ENCODE measurements at regions not wholly inside any gene's neighbourhood (a gene's known extent, or its start where the extent isn't known, plus 50 kb on each side); places are given as distances from the start of the nearest gene placed in this dataset.

- no peaks in the 10 kb centered on the region for H3K36me3 ChIP-seq (ENCODE audit: insufficient read depth, low read length)
- H3K9me3 ChIP-seq (ENCODE audit: low read length), result no peaks in the 10 kb centered on the region
- H3K27ac ChIP-seq (ENCODE audit: low read depth, low read length, poor library complexity, severe bottlenecking), result no peak overlapping the region
- H3K4me3 ChIP-seq (ENCODE audit: low read depth, low read length, poor library complexity, severe bottlenecking), result no peak overlapping the region
- ChIA-PET POLR2A (no interaction called here), CTCF (ENCODE audit: unreplicated experiment) (no interaction called here)
- no peaks in the 10 kb centered on the region for H4K20me1 ChIP-seq (ENCODE audit: insufficient read depth, low read length)
- no peaks in the 10 kb centered on the region for H3K4me1 ChIP-seq (ENCODE audit: insufficient read depth, low read length, poor library complexity, severe bottlenecking)
- no peak overlapping the region for H2AFZ ChIP-seq (ENCODE audit: low read length)
- intact Hi-C loops (cut with micrococcal nuclease; ENCODE audit: unreplicated experiment), result no loop called here
- H3K79me2 ChIP-seq (ENCODE audit: insufficient read depth, low read depth, low read length), result no peaks in the 10 kb centered on the region
- H3K4me2 ChIP-seq (ENCODE audit: low read length), result no peak overlapping the region
- no peak for DNase-seq (ENCODE audit: low spot score)
- BruUV-seq (replicated peaks), result no TSS peak
- no peak for TF ChIP-seq CTCF (conservative IDR thresholded peaks at IDR 0.05; ENCODE audit: low read length)
- no peak for TF ChIP-seq EZH2phosphoT487 (IDR thresholded peaks at IDR 0.05; ENCODE audit: borderline replicate concordance, low read depth, low read length)
- H3K9me2 ChIP-seq (ENCODE audit: insufficient read depth, low read length), result no peaks in the 10 kb centered on the region
Observed at GRCh38 chr10:100624298-100624697, 88.6 kb downstream of the HIF1AN start.

- H3K36me3 ChIP-seq (ENCODE audit: insufficient read depth, low read length), result no peaks in the 10 kb centered on the region
- no peak overlapping the region for H2AFZ ChIP-seq (ENCODE audit: low read length)
- no peak overlapping the region for H3K4me2 ChIP-seq (ENCODE audit: low read length)
- CTCF ChIA-PET (ENCODE audit: unreplicated experiment), result no interaction called here
- H3K9me2 ChIP-seq (ENCODE audit: insufficient read depth, low read length), result no peaks in the 10 kb centered on the region
- no peak overlapping the region for H3K27ac ChIP-seq (ENCODE audit: low read depth, low read length, poor library complexity, severe bottlenecking)
- POLR2A ChIA-PET, result no interaction called here
- no peak overlapping the region for H3K4me3 ChIP-seq (ENCODE audit: low read depth, low read length, poor library complexity, severe bottlenecking)
- no peaks in the 10 kb centered on the region for H3K79me2 ChIP-seq (ENCODE audit: insufficient read depth, low read depth, low read length)
- no peaks in the 10 kb centered on the region for H4K20me1 ChIP-seq (ENCODE audit: insufficient read depth, low read length)
- H3K4me1 ChIP-seq (ENCODE audit: insufficient read depth, low read length, poor library complexity, severe bottlenecking), result no peaks in the 10 kb centered on the region
- H3K9me3 ChIP-seq (ENCODE audit: low read length), result no peaks in the 10 kb centered on the region
- no peak for TF ChIP-seq CTCF (conservative IDR thresholded peaks at IDR 0.05; ENCODE audit: low read length)
- no peak for TF ChIP-seq EZH2phosphoT487 (IDR thresholded peaks at IDR 0.05; ENCODE audit: borderline replicate concordance, low read depth, low read length)
- no peak for DNase-seq (ENCODE audit: low spot score)
- intact Hi-C loops (cut with micrococcal nuclease; ENCODE audit: unreplicated experiment), result no loop called here
- no TSS peak for BruUV-seq (replicated peaks)
Observed at GRCh38 chr10:100625816-100626215, 90.1 kb downstream of the HIF1AN start.

GRCh38 chr10:100628061-100628460, 92.3 kb downstream of the HIF1AN start:
- no peak overlapping the region for H2AFZ ChIP-seq (ENCODE audit: low read length)
- no peak for TF ChIP-seq EZH2phosphoT487 (IDR thresholded peaks at IDR 0.05; ENCODE audit: borderline replicate concordance, low read depth, low read length)
- TF ChIP-seq CTCF (conservative IDR thresholded peaks at IDR 0.05; ENCODE audit: low read length), result no peak
- H3K4me1 ChIP-seq (ENCODE audit: insufficient read depth, low read length, poor library complexity, severe bottlenecking), result no peaks in the 10 kb centered on the region
- POLR2A ChIA-PET, result no interaction called here
- no TSS peak for BruUV-seq (replicated peaks)
- H3K4me2 ChIP-seq (ENCODE audit: low read length), result no peak overlapping the region
- no peaks in the 10 kb centered on the region for H3K36me3 ChIP-seq (ENCODE audit: insufficient read depth, low read length)
- no peaks in the 10 kb centered on the region for H3K79me2 ChIP-seq (ENCODE audit: insufficient read depth, low read depth, low read length)
- intact Hi-C loops (cut with micrococcal nuclease; ENCODE audit: unreplicated experiment), result no loop called here
- CTCF ChIA-PET (ENCODE audit: unreplicated experiment), result no interaction called here
- no peaks in the 10 kb centered on the region for H4K20me1 ChIP-seq (ENCODE audit: insufficient read depth, low read length)
- no peak for DNase-seq (ENCODE audit: low spot score)
- no peak overlapping the region for H3K27ac ChIP-seq (ENCODE audit: low read depth, low read length, poor library complexity, severe bottlenecking)
- no peaks in the 10 kb centered on the region for H3K9me3 ChIP-seq (ENCODE audit: low read length)
- H3K4me3 ChIP-seq (ENCODE audit: low read depth, low read length, poor library complexity, severe bottlenecking), result no peak overlapping the region
- no peaks in the 10 kb centered on the region for H3K9me2 ChIP-seq (ENCODE audit: insufficient read depth, low read length)

Measured in OCI-LY7 (cell line).